Liver (tissue), 3 donors: ENCODE measurements at regions not wholly inside any gene's neighbourhood (a gene's known extent, or its start where the extent isn't known, plus 50 kb on each side); places are given as distances from the start of the nearest gene placed in this dataset.

ENCODE experiments used
- CTCF ChIP-seq: fragments of 150-350 bp; IDR thresholded peaks from 2 replicates; pipeline ENCODE4 v1.5.1; 2017; ENCODE audit warnings: improper control_type of control experiment, low read depth, low read length; ENCODE audit not compliant: missing input control
- EGR1 ChIP-seq, 2 donors: IDR thresholded peaks; 2 replicates each; pipeline ENCODE4 v1.6.1; 2016 to 2018; ENCODE audit warnings: antibody characterized with exemption in 2 of 2, low read depth in 2 of 2
- FOXA1 ChIP-seq: IDR thresholded peaks from 2 replicates; pipeline ENCODE4 v1.6.1; 2016; ENCODE audit warnings: antibody characterized with exemption
- GABPA ChIP-seq, 2 donors: IDR thresholded peaks in 1 of 2; conservative IDR thresholded peaks in 1 of 2; 2 replicates each; pipeline ENCODE4 v1.6.1; 2016; ENCODE audit warnings: antibody characterized with exemption in 2 of 2, mild to moderate bottlenecking in 1 of 2, moderate library complexity in 1 of 2
- HNF4G ChIP-seq: IDR thresholded peaks from 2 replicates; pipeline ENCODE4 v1.6.1; 2016; ENCODE audit warnings: antibody characterized with exemption
- JUND ChIP-seq, 2 donors: IDR thresholded peaks; 2 replicates each; pipeline ENCODE4 v1.6.1; 2016; ENCODE audit warnings: antibody characterized with exemption in 2 of 2
- MAX ChIP-seq: IDR thresholded peaks from 2 replicates; pipeline ENCODE4 v1.6.1; 2016; ENCODE audit warnings: antibody characterized with exemption
- NR2F2 ChIP-seq: IDR thresholded peaks from 2 replicates; pipeline ENCODE4 v1.6.1; 2016; ENCODE audit warnings: antibody characterized with exemption
- RAD21 ChIP-seq, 2 donors: IDR thresholded peaks; 2 replicates each; pipeline ENCODE4 v1.6.1; 2016; ENCODE audit warnings: antibody characterized with exemption in 2 of 2, mild to moderate bottlenecking in 2 of 2
- REST ChIP-seq: IDR thresholded peaks from 2 replicates; pipeline ENCODE4 v1.6.1; 2016; ENCODE audit warnings: antibody characterized with exemption, mild to moderate bottlenecking
- SP1 ChIP-seq: IDR thresholded peaks from 2 replicates; pipeline ENCODE4 v1.6.1; 2018; ENCODE audit warnings: antibody characterized with exemption, mild to moderate bottlenecking
- TAF1 ChIP-seq: conservative IDR thresholded peaks from 2 replicates; pipeline ENCODE4 v1.6.1; 2016; ENCODE audit warnings: antibody characterized with exemption, mild to moderate bottlenecking
- YY1 ChIP-seq: IDR thresholded peaks from 2 replicates; pipeline ENCODE4 v1.6.1; 2016; ENCODE audit warnings: antibody characterized with exemption, mild to moderate bottlenecking
- ZBTB33 ChIP-seq: IDR thresholded peaks from 2 replicates; pipeline ENCODE4 v1.6.1; 2016; ENCODE audit warnings: antibody characterized with exemption
- donor health status: healthy.
- donor health status: healthy.

GRCh38 chr21:35719080-35719479 is 341.2 kb downstream of the SETD4 start:
- TF ChIP-seq CTCF (no peak), MAX (no peak), FOXA1 (no peak), RAD21 (IDR thresholded peaks at IDR 0.05) (no peak), GABPA (IDR thresholded peaks at IDR 0.05 in 1 of 2, conservative IDR thresholded peaks at IDR 0.05 in 1 of 2) (no peak), JUND (IDR thresholded peaks at IDR 0.05) (no peak), NR2F2 (no peak), TAF1 (no peak), EGR1 (IDR thresholded peaks at IDR 0.05; ENCODE audit: low read depth in 2 of 2) (no peak), YY1 (no peak), HNF4G (no peak), SP1 (peak; percentile 33), REST (no peak), ZBTB33 (no peak)
